Prostate gland (tissue), 2 donors: ENCODE measurements at regions not wholly inside any gene's neighbourhood (a gene's known extent, or its start where the extent isn't known, plus 50 kb on each side); places are given as distances from the start of the nearest gene placed in this dataset.
"Not testable (repeated sequence)": the region's sequence is repeated elsewhere in the genome, so short reads cannot be mapped to it uniquely, and the experiment has no call there.

Experiments used
- DNase-seq: peaks from one replicate; pipeline ENCODE4 v3.0.0-alpha.2; 2019; ENCODE audit warnings: low spot score
- H3K27ac ChIP-seq, 2 donors: fragments of 200-600 bp; sonication (generic); 2 replicates each; pipeline ENCODE4 v1.5.1; 2017 to 2019
- H3K27me3 ChIP-seq: fragments of 200-600 bp; sonication (generic); replicated peaks from 2 replicates; pipeline ENCODE4 v1.5.1; 2019; ENCODE audit not compliant: insufficient read depth
- H3K36me3 ChIP-seq, 2 donors: fragments of 200-600 bp; sonication (generic); 1 replicate in 1 of 2; 2 replicates in 1 of 2; pipeline versions ENCODE4 v1.5.1 to v1.8.1; 2017 to 2019
- H3K4me1 ChIP-seq: fragments of 200-600 bp; sonication (generic); replicated peaks from 2 replicates; pipeline ENCODE4 v1.5.1; 2019
- H3K4me3 ChIP-seq, 2 donors: fragments of 200-600 bp; sonication (generic); 2 replicates each; pipeline ENCODE4 v1.5.1; 2017 to 2019
- H3K9me3 ChIP-seq: fragments of 200-600 bp; sonication (generic); 2 replicates; pipeline ENCODE4 v1.5.1; 2017
- POLR2A ChIP-seq: fragments of 450-650 bp; IDR thresholded peaks from one replicate; pipeline ENCODE4 v1.6.1; 2016; ENCODE audit warnings: antibody characterized with exemption, mild to moderate bottlenecking
- POLR2AphosphoS5 ChIP-seq: sonication (generic); formaldehyde crosslinking; IDR thresholded peaks from one replicate; pipeline ENCODE4 v1.6.1; 2017; ENCODE audit warnings: antibody characterized with exemption
- WGBS: methylation state at CpG from one replicate; pipeline ENCODE4 v1.1.5; 2018; 5-methylcytosine and 5-hydroxymethylcytosine counted together
- intact Hi-C: fragments of 100-400 bp; cut with DNase I; formaldehyde crosslinking; loops from one replicate; pipeline ENCODE4 v1.14.2; 2022
- TF ChIP-seq, protein P1 (sequence below), 4 experiments: fragments of 200-600 bp in 2 of 4; fragments of 450-650 bp in 2 of 4; sonication (generic) in 2 of 4; IDR thresholded peaks; 1 replicate in 3 of 4; 2 replicates in 1 of 4; pipeline ENCODE4 v1.5.1; 2016 to 2019; ENCODE audit warnings: antibody characterized with exemption in 4 of 4, mild to moderate bottlenecking in 2 of 4, moderate library complexity in 2 of 4

DNA sequence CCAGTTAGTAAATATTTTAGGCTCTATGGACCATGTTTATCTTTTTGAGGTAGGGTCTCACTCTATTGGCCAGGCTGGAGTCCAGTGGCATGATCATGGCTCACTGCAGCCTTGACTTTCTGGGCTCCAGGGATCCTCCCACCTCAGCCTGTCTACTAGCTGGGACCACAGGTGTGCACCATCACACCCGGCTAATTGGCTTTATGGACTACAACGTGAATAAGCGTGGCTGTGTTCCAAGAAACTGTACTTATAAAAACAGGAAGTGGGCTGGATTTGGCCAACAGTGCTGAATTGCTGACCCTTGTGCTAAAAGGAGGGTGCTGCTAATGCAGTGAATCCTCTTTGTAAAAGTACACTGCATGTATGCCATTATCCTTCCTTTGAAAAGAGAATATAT lies 111.7 kb upstream of the CDK13 start:
- Histone ChIP-seq H3K27me3 (no peaks in the 10 kb centered on the region), H3K9me3 (no peaks in the 10 kb centered on the region), H3K4me3 (no peak overlapping the region), H3K27ac (no peak overlapping the region), H3K4me1 (no peaks in the 10 kb centered on the region), H3K36me3 (no peaks in the 10 kb centered on the region)
- intact Hi-C loops, result no loop called here
- 2% methylated on average over 3 of the region's 3 CpGs for WGBS
- no peak for DNase-seq
- no peak for TF ChIP-seq POLR2AphosphoS5
- TF ChIP-seq POLR2A, result no peak
- TF ChIP-seq, protein P1, sequence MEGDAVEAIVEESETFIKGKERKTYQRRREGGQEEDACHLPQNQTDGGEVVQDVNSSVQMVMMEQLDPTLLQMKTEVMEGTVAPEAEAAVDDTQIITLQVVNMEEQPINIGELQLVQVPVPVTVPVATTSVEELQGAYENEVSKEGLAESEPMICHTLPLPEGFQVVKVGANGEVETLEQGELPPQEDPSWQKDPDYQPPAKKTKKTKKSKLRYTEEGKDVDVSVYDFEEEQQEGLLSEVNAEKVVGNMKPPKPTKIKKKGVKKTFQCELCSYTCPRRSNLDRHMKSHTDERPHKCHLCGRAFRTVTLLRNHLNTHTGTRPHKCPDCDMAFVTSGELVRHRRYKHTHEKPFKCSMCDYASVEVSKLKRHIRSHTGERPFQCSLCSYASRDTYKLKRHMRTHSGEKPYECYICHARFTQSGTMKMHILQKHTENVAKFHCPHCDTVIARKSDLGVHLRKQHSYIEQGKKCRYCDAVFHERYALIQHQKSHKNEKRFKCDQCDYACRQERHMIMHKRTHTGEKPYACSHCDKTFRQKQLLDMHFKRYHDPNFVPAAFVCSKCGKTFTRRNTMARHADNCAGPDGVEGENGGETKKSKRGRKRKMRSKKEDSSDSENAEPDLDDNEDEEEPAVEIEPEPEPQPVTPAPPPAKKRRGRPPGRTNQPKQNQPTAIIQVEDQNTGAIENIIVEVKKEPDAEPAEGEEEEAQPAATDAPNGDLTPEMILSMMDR (IDR thresholded peaks at IDR 0.05), result no peak

DNA sequence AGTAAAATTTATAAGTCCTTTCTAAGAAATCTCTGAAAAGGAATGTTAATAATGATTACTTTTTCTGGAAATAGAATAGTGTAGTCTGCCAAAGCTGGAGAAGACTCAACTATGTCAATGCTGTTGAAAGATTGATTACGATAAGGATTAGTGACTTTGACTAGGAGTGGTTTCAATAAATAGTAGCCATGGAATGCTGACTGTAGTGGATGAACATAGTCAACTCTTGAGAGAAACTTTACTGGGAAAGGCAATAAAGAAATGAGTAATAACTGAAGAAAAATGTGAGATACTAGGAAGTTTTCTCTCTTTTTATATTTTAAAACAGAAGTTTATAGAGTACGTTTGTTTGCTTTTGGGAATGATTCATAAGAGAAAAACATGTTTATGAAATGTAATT lies 105.0 kb upstream of the CDK13 start:
- H3K9me3 ChIP-seq, result no peaks in the 10 kb centered on the region
- no peak overlapping the region for H3K27ac ChIP-seq
- intact Hi-C loops, result no loop called here
- H3K36me3 ChIP-seq, result no peaks in the 10 kb centered on the region
- 58% methylated on average over 2 of the region's 2 CpGs for WGBS
- no peak overlapping the region for H3K4me3 ChIP-seq
- H3K27me3 ChIP-seq, result no peaks in the 10 kb centered on the region
- TF ChIP-seq POLR2A (no peak), POLR2AphosphoS5 (no peak)
- TF ChIP-seq, protein P1 (IDR thresholded peaks at IDR 0.05), result no peak
- no peak for DNase-seq
- no peaks in the 10 kb centered on the region for H3K4me1 ChIP-seq

DNA sequence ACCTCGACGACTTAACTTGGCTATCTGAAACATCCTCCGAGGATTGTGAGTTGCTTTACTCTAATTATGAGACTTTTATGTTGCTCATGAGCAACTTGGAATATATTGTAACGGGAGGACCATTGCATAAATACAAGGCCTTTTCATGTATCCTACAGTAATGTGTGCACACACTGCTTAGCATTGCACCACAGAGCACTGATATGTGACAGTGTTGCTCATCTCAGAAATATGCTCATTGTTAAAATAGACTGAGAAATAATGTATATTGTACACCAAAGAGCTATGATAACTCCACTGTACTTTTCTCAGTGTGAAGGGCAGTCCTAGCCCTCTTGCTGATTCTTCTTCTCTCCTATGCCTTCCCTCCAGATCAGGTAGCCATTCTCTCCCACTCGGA lies 102.8 kb upstream of the CDK13 start:
- TF ChIP-seq, protein P1 (IDR thresholded peaks at IDR 0.05), result no peak
- TF ChIP-seq POLR2AphosphoS5, result no peak
- TF ChIP-seq POLR2A, result no peak
- intact Hi-C loops, result no loop called here
- Histone ChIP-seq H3K36me3 (no peaks in the 10 kb centered on the region), H3K4me1 (no peaks in the 10 kb centered on the region), H3K4me3 (no peak overlapping the region), H3K27ac (no peak overlapping the region), H3K27me3 (no peaks in the 10 kb centered on the region), H3K9me3 (no peaks in the 10 kb centered on the region)
- no peak for DNase-seq
- WGBS, result 59% methylated on average over 5 of the region's 5 CpGs

DNA sequence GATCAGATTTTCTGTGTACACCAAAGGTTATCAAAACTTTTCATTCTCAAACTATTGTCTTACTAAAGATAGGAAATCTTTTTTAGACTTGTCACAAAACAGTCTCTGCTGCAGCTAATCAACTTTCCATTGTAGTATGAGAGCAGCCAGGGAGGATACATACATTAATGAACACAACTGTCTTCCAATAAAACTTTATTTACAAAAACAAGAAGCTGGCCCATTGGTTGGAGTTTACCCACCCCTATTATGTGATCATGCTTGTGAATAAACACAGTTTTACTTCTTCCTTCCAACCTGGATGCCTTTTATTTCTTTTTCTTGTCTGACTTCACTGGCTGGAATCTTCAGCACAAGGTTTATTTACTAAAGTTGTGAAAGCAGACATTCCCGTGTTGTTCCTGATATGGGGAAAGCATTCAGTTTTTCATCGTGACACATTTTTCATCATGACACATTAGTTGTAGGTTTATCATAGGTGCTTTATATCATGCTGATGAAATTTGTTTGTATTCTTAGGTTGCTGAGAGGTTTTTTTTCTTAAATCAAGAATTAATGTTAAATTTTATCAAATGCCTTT lies 98.5 kb upstream of the CDK13 start:
- no peak overlapping the region for H3K27ac ChIP-seq
- no peaks in the 10 kb centered on the region for H3K9me3 ChIP-seq
- intact Hi-C loops, result no loop called here
- no peak for DNase-seq
- H3K4me3 ChIP-seq, result no peak overlapping the region
- H3K27me3 ChIP-seq, result no peaks in the 10 kb centered on the region
- no peaks in the 10 kb centered on the region for H3K36me3 ChIP-seq
- no peaks in the 10 kb centered on the region for H3K4me1 ChIP-seq
- TF ChIP-seq POLR2A, result no peak
- TF ChIP-seq, protein P1 (IDR thresholded peaks at IDR 0.05), result no peak
- no peak for TF ChIP-seq POLR2AphosphoS5
- 77% methylated on average over 2 of the region's 2 CpGs for WGBS

DNA sequence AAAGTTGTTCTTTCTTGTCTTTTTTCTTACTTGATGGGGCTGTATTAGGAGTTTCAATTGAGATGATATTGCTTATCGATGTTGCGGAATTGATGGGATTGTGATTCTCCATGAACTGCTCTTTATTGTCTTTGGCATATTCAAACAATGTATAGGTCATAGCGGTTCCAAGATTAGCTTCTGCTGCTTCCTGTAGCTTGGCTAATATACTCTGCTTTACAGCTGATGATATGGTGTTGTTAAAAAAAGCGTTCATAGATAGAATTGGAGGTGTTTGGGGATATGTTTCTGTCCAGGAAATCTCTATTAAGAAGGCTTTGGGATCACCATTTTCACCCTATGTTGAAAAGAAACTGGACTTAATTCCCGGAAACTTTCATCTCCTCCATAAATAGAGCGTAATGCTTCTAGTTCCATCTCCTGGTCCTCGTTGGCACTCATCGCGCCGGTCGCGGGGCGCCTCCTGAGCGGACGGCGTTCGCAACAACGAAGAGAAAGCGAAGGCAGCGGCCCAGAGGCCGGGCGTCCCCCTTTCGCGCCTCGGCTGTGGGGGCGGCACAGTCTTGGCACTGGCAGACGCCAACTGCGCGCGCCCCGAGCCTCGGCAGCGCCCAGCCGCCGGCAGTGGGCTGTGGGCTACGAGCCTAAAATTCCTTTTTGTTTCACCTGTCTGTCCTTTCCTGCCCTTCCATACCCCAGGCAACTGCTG lies 95.3 kb upstream of the CDK13 start:
- H3K9me3 ChIP-seq, H3K27me3 ChIP-seq, H3K36me3 ChIP-seq, DNase-seq, H3K4me1 ChIP-seq, intact Hi-C loops, H3K27ac ChIP-seq: not testable (repeated sequence)
- H3K4me3 ChIP-seq, result peak overlapping the region; percentile 5 to 9
- 20% methylated on average over 36 of the region's 36 CpGs for WGBS
